HG03520 (cell line): ENCODE measurements at regions not wholly inside any gene's neighbourhood (a gene's known extent, or its start where the extent isn't known, plus 50 kb on each side); places are given as distances from the start of the nearest gene placed in this dataset.

Experiments used
- ATAC-seq: cut with Tn5 transposase; IDR thresholded peaks from one replicate; pipeline ENCODE4 v1.9.1; 2021; ENCODE audit warnings: mild to moderate bottlenecking, moderate library complexity; ENCODE audit not compliant: unreplicated experiment

DNA sequence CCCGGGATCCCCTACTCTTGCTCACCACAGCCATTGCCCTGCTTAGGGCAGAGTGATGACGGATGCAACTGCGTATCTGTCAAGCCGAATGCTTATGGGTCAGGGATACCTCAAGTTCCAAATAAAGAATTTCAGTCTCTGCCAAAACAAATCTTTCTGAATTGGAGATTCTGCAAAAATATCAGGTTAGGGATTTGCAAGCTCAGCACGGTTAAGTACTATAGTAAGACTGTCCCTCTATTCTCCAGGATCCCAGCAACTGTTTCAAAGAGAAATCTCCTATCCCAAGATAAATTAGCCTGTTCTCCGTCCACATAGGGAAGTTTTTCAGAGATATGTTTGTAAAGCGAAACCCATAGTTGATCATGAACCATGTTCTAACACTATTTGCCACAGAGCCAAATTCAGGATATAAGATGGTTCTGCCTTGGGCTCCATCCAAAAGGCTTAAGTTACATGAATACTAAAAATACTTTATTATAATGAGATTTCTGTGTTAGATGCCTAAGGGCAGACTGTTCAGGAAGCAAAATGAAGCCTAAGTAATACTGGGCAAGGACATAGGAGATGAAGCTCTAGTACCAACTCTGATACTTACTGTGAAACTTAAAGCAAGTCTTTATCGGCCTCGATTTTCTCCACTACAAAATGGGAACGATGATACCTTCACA lies 100.1 kb upstream of the LPP start:
- ATAC-seq: no peak

DNA sequence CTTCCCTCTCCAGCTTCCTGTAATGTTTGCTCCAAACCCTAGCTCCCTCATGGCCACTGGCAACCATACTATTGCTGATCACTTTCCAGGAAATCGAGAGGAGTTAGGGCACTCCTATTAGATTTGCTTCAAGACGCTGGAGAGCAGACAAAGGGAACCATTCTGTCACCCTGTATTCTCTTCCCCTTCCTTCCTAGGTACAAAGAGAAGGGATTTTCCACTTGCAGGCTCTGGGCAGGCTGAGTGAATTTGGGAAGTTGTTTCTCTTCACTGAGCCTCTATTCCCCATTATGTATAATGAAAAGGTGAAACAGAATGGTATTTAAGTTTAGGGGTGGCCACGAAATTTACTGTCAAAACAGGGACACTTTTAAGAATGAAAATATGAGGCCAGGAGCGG lies 99.4 kb upstream of the LPP start:
- ATAC-seq: no peak

DNA sequence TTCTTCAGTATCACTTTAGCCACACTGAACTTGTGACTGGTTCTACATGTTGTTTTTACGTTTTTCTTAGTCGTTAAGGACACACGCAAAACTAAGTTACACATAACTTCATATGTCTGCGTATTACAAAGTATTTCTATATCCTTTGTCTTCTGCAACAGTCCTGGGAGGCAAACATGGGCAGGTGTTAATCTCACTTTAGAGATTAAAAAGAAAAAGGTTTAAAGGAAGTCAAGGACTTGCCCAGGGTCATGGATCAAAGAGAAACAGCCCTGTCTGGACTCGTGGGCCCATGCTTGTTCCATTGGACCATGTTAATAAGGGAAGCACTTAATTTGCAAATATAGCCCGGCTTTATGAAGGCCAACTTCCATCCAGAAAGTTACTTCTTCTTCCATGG lies 98.6 kb upstream of the LPP start:
- ATAC-seq: no peak

DNA sequence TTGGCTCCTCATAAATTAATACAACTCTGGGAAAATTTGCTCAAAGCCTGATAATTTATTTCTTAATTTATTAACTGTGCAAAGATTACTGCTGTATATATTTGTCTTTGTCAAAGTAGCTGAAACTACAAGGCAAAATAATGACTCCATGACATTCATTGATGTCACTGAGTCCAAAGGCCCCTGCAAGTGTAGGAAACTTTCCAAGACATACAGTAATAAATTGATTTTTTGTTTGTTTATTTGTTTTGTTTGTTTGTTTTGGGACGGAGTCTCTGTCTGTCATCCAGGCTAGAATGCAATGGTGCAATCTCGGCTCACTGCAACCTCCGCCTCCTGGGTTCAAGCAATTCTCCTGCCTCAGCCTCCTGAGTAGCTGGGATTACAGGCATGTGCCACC lies 96.8 kb upstream of the LPP start:
- ATAC-seq: no peak

DNA sequence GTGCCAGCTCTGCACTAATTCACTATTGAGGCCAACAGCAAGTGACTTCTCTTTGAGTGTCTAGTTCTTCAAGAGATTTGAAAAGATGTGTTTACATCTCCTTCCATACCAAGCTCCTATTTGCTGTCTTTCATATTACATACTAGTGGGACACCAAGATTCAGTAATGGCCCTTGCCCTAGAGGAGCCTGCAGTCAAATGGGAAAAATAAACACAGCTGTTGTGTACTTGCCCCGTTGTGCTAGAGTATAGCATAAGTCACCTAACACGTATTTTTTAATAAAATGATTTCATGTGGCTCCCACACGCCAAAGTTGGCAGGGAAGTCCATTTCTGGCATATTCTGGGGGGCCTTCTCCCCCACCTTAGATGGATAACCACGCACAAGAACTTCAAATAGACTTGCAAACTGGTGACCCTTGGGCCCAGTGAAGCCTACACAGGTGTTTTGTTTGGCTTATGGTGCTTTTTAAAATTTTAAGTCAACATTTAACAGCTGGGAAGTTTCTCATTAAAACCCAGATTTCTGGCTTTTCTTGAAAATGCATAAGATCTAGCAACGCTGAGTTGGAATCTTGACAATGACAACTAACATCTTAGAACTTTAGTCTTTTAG lies 95.3 kb upstream of the LPP start:
- no peak for ATAC-seq

DNA sequence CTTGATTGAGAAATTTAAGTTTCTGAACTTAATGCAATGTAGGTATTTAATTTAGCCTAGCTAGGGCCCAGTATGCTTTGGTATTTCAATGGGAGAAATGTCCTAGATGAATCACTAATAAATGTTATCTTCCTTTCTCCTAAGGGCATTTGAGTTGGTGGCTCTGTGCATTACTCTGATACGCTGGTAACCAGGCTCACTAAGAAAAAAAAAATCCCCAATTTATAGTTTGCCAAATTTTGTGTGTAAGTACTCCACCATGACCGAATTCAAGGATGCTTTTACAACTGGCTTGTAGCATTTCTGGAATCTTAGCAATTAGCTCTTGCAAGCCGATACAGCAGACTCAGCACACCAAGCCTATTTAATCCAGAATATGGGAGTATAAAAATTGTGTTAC lies 94.6 kb upstream of the LPP start:
- ATAC-seq: no peak

DNA sequence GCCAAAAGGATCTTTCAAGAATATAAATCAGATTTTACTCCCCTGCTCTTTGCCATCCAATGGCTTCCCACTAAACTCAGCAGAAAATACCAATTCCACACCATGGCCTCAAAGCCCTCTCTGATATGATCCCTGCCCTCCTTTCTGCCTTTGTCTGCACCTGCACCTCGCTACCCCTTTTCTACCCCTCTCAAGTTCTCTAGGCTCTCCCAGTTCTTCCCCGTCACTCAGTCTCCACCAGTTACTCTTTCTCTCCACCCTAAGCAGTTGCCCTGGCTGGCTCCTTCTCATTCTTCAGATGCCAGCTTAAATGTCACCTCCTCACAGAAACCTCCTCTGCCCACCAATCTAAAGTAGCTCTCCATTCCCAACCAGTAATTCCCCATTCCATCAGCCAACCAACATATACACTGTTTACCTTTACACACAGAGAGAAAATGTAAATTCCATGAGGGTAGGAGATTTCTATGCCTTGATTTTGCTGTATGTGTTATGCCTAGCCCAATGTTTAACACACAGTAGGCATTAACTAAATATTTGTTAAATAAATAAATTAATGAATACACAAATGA lies 93.6 kb upstream of the LPP start:
- no peak for ATAC-seq

GRCh38 chr3:188060840-188061544 lies 93.0 kb upstream of the LPP start:
- ATAC-seq: no peak

- ATAC-seq: no peak
Observed at GRCh38 chr3:188062216-188062615, 91.7 kb upstream of the LPP start.

- no peak for ATAC-seq
Observed at GRCh38 chr3:188064831-188065493, 89.0 kb upstream of the LPP start.

GRCh38 chr3:188066141-188066540 lies 87.8 kb upstream of the LPP start:
- ATAC-seq: no peak

DNA sequence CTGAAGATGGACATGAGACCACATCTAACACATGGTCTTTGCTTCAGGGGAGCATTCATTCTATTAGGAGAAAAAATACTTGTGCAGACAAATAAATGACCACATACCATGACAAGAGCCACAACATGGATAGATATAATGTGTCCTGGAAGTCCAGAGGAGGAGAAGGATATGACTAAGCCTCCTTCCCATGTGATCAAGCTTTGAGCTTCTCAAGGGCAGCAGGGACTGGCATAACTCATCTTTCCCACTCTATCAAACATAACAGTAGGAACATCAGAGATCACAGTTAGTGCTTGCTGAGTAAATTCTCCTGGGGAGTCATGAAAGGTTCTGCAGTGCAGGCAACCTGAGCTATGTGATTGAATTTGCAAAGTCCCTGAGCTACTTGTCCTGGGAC lies 86.0 kb upstream of the LPP start:
- ATAC-seq: no peak

- no peak for ATAC-seq
Observed at GRCh38 chr3:188068342-188068741, 85.6 kb upstream of the LPP start.

DNA sequence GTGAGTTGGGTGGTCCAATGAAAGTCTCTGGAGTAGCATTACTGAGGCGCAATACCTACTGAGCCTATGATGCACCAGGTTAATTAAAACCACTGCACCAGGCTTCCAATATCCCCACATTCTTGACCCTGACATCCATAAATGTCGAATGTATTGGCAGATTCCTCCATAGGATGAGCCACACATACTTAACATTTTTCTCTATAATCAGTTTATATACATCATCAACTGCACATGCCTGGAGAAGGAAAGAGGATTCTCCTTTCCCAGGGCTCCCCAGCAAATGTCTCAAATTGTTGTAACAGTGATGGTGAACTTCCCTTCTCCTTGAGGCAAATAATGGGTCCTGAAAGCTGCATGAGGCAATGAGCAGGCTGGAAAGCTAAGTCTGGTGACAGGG lies 82.3 kb upstream of the LPP start:
- no peak for ATAC-seq

DNA sequence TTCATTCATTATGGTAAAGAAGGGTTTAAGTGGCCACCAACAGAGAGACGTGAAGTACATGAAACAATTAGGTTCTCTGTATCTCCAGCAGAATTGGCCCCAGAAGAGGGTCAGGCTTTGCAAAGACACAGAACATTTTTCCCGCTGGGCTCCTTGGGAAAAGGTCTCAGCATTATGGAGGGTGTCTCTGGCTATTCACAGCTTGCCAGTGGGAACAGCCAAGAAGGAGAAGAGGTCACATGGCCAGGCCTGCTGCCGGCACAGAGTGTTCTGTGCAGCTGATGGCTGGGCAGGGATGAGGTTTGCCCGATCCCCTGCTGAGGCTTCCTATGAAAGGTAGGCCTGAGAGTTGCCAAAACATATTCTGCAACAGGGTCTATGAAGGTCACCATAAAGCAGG lies 77.8 kb upstream of the LPP start:
- no peak for ATAC-seq

DNA sequence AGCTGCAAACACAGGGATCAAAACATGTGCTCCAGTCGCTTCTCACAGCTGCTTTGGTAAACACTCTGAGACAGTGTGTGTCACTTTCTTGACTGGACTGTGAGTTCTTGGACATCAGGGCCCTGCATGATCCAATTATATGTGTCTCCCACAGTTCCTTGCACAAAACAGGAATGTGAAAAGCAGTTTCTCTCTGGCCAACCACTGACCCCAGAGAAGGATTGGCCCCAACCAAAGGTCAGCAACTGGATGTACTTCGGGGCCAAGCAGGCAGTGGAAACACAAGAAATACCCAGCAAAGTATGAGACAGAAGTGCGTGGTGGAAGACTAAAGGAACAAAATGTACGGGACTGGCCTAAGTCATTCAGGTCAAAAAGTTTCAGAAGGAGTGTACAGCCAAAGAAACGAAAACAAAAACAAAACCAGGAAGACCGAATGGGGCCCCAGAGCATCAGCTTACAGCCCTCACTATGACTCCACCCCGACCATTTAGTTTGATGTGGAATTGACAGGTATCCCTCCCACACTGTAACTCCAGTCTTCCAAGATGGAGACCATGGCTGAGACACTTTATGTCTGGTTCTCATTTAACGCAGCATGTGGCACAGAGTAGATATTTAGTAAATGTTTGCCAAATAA lies 76.7 kb upstream of the LPP start:
- no peak for ATAC-seq

- no peak for ATAC-seq
Observed at GRCh38 chr3:188080091-188080490, 73.9 kb upstream of the LPP start.

DNA sequence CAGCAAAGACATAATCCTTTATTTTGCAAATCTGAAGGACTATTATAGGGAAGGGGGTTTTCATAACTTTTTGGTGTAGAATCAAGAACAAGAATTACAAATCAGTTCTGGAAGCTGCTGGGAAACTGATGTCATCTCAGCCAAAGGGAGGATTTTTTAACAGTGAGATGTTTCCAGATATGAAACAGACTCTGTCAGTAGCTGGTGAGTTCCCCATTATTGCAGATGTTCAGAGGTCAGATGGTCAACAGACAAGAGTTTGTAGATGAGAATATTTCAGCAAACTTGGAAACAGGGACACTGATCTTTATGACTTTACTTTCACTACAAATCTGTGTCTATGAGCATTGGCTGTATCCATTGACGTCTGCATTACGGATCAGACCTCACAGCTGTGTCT lies 71.9 kb upstream of the LPP start:
- no peak for ATAC-seq

DNA sequence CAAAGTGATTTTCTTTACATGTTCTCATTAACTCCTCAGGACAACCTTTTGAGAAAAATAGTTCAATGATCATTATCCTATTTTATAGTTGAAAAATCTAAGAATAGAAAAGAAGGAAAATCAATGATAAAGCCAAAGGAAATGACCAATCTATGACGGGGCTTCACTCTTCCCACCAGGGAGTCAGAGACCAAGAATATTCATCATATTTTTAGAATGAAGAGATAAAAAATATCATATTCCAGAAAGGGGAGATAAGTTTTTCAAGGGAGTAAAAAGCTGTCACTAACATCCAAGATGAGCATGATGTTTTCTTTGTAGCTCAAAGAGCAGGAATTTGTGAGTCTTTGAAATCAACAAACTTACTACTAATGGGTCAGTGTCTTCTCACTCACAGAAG lies 71.5 kb upstream of the LPP start:
- ATAC-seq: no peak

DNA sequence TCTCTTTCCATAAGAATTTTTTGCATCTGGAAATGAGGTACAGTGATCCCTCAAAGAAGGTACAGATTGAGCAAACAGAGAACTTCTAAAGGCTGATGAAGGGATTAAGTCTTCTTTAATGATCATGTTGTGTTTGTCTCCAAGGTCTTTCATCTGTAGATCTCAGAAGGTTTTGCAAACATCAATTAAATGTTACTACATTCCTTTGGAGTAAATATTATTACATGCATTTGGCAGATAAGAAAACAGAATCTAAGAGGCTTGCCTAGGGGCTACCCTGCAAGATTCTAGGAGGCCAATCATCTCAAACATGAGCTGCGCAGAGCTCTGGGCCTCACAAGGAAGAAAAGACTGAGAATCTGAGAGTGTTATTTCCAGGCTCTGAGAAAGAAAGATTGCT lies 70.9 kb upstream of the LPP start:
- no peak for ATAC-seq
